ENCODE measurements at regions not wholly inside any gene's neighbourhood (a gene's known extent, or its start where the extent isn't known, plus 50 kb on each side); places are given as distances from the start of the nearest gene placed in this dataset.

DNA sequence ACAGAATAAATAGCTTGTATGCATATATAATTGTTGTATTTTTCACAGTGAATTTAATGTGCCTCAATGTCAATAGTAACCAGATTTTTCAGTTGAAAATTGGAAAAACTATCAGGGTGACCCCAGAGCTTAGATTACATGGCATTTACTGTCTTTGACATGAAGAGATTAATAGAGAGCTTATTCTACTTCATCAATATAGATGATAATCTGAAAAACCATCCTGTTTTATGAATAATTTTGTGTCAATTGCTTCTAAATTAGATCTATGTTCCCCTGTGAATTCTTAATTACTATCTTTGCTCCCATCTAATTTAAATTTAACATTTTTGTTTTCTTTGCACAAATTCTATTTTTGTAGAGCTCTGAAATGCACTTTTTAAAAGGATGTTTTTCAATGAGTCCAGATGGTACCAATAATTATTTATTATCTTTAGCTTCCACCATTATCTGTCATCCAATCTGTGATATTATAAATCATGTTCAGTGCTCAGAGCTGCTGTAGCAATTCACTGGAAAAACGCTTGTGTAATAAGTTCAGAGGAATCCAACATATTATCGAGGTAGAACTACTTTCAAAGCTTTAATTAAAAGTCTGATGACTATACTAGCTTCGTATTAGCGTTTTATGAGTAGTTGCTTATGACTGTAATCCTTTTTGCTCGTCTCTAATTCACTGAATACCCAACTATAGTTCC lies 291.4 kb downstream of the JRKL start:
- Histone ChIP-seq H2AFZ (ENCODE audit: insufficient read depth, low read depth, low read length, poor library complexity, severe bottlenecking) (no peak overlapping the region), H4K20me1 (ENCODE audit: control insufficient read depth, insufficient read depth, low read length, poor library complexity, severe bottlenecking) (no peaks in the 10 kb centered on the region), H3K36me3 (replicated peaks in 1 of 2; ENCODE audit: control extremely low read depth in 1 of 2, control insufficient read depth in 1 of 2, extremely low read depth in 1 of 2, insufficient read depth in 2 of 2, low read length in 1 of 2) (no peaks in the 10 kb centered on the region), H3K4me2 (replicated peaks; ENCODE audit: low read depth, low read length, poor library complexity, severe bottlenecking) (no peak overlapping the region), H3K4me1 (ENCODE audit: control insufficient read depth in 2 of 2, insufficient read depth in 2 of 2, low read length in 2 of 2) (no peaks in the 10 kb centered on the region), H3K9ac (ENCODE audit: low read length) (no peak overlapping the region), H3K27me3 (replicated peaks in 1 of 4; ENCODE audit: control extremely low read depth in 1 of 4, control insufficient read depth in 3 of 4, insufficient read depth in 4 of 4, low read length in 3 of 4) (no peaks in the 10 kb centered on the region), H3K4me3 (ENCODE audit: control extremely low read depth in 1 of 5, extremely low read depth in 1 of 5, insufficient read depth in 1 of 5, low read depth in 2 of 5, low read length in 4 of 5) (no peak overlapping the region), H3K79me2 (ENCODE audit: control insufficient read depth, insufficient read depth, low read length) (no peaks in the 10 kb centered on the region), H3K27ac (ENCODE audit: low read length in 2 of 2) (no peak overlapping the region), H3K9me3 (ENCODE audit: control extremely low read depth in 1 of 3, control insufficient read depth in 2 of 3, insufficient read depth in 1 of 3, low read length in 2 of 3) (no peaks in the 10 kb centered on the region)
- no CpG with 5 or more reads among the region's 5 CpGs for WGBS (ENCODE audit: insufficient coverage)
- no peak overlapping the region for H3K4me3 Mint-ChIP-seq
- DNase-seq (no peak), ATAC-seq (ENCODE audit: low read depth) (no peak)
- H3K27ac Mint-ChIP-seq, result no peak overlapping the region
- ChIA-PET CTCF (no interaction called here), POLR2A (no interaction called here)
- no peaks in the 10 kb centered on the region for H3K4me1 Mint-ChIP-seq
- H3K9me3 Mint-ChIP-seq (ENCODE audit: insufficient read depth), result peaks cover 2% of the 10 kb centered on the region
- intact Hi-C loops (cut with micrococcal nuclease), result no loop called here
- H3K27me3 Mint-ChIP-seq, result no peaks in the 10 kb centered on the region
- no peak for TF ChIP-seq EZH2 (IDR thresholded peaks at IDR 0.05; ENCODE audit: borderline replicate concordance, insufficient read depth, low read depth, low read length, poor library complexity, severe bottlenecking)
- TF ChIP-seq, protein P1, sequence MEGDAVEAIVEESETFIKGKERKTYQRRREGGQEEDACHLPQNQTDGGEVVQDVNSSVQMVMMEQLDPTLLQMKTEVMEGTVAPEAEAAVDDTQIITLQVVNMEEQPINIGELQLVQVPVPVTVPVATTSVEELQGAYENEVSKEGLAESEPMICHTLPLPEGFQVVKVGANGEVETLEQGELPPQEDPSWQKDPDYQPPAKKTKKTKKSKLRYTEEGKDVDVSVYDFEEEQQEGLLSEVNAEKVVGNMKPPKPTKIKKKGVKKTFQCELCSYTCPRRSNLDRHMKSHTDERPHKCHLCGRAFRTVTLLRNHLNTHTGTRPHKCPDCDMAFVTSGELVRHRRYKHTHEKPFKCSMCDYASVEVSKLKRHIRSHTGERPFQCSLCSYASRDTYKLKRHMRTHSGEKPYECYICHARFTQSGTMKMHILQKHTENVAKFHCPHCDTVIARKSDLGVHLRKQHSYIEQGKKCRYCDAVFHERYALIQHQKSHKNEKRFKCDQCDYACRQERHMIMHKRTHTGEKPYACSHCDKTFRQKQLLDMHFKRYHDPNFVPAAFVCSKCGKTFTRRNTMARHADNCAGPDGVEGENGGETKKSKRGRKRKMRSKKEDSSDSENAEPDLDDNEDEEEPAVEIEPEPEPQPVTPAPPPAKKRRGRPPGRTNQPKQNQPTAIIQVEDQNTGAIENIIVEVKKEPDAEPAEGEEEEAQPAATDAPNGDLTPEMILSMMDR (IDR thresholded peaks at IDR 0.05), result no peak

DNA sequence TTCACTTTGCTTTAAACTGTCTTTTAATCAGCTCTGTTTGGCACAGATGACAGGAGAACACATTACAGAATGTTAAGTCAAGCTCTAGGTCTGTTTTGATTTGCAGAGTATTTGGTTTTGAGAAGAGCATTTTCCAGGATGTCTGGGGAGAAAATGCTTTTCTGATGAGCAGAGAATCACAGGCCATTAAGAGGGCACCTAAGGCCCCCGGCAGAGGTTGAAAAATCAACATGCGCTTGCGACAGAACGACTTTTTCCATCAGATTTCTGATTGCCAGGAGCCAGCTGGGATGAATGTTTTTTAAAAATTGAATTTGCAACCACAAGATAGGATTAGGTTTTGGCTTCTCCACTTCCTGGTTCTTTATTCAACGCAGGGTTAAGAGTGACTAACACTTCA lies 304.5 kb downstream of the JRKL start:
- Mint-ChIP-seq H3K9me3 (ENCODE audit: insufficient read depth) (no peaks in the 10 kb centered on the region), H3K4me3 (no peak overlapping the region), H3K27me3 (no peaks in the 10 kb centered on the region), H3K27ac (no peak overlapping the region), H3K4me1 (no peaks in the 10 kb centered on the region)
- Histone ChIP-seq H3K27me3 (replicated peaks in 1 of 4; ENCODE audit: control extremely low read depth in 1 of 4, control insufficient read depth in 3 of 4, insufficient read depth in 4 of 4, low read length in 3 of 4) (no peaks in the 10 kb centered on the region), H3K9me3 (ENCODE audit: control extremely low read depth in 1 of 3, control insufficient read depth in 2 of 3, insufficient read depth in 1 of 3, low read length in 2 of 3) (no peaks in the 10 kb centered on the region), H3K79me2 (ENCODE audit: control insufficient read depth, insufficient read depth, low read length) (no peaks in the 10 kb centered on the region), H3K36me3 (replicated peaks in 1 of 2; ENCODE audit: control extremely low read depth in 1 of 2, control insufficient read depth in 1 of 2, extremely low read depth in 1 of 2, insufficient read depth in 2 of 2, low read length in 1 of 2) (no peaks in the 10 kb centered on the region), H3K4me2 (replicated peaks; ENCODE audit: low read depth, low read length, poor library complexity, severe bottlenecking) (no peak overlapping the region), H3K9ac (ENCODE audit: low read length) (no peak overlapping the region), H2AFZ (ENCODE audit: insufficient read depth, low read depth, low read length, poor library complexity, severe bottlenecking) (no peak overlapping the region), H4K20me1 (ENCODE audit: control insufficient read depth, insufficient read depth, low read length, poor library complexity, severe bottlenecking) (no peaks in the 10 kb centered on the region), H3K27ac (ENCODE audit: low read length in 2 of 2) (no peak overlapping the region), H3K4me1 (ENCODE audit: control insufficient read depth in 2 of 2, insufficient read depth in 2 of 2, low read length in 2 of 2) (no peaks in the 10 kb centered on the region), H3K4me3 (ENCODE audit: control extremely low read depth in 1 of 5, extremely low read depth in 1 of 5, insufficient read depth in 1 of 5, low read depth in 2 of 5, low read length in 4 of 5) (no peak overlapping the region)
- TF ChIP-seq, protein P1 (IDR thresholded peaks at IDR 0.05), result no peak
- TF ChIP-seq EZH2 (IDR thresholded peaks at IDR 0.05; ENCODE audit: borderline replicate concordance, insufficient read depth, low read depth, low read length, poor library complexity, severe bottlenecking), result no peak
- 91% methylated on average over 4 of the region's 5 CpGs for WGBS (ENCODE audit: insufficient coverage)
- no peak for ATAC-seq (ENCODE audit: low read depth)
- ChIA-PET CTCF (no interaction called here), POLR2A (no interaction called here)
- DNase-seq, result no peak
- intact Hi-C loops (cut with micrococcal nuclease), result no loop called here
